T-helper 1 cell treated with Interleukin-12 subunit alpha and Interleukin-12 subunit beta and Interleukin-4 antibody, amounts not matched to agents 30 ng/mL and 1 ng/mL, for 36 hours (primary cell): ENCODE measurements at regions not wholly inside any gene's neighbourhood (a gene's known extent, or its start where the extent isn't known, plus 50 kb on each side); places are given as distances from the start of the nearest gene placed in this dataset.

Experiments used
- intact Hi-C: fragments of 100-400 bp; cut with micrococcal nuclease; formaldehyde crosslinking; loops from one replicate; pipeline ENCODE4 v1.15.1; 2024

- intact Hi-C loops = no loop called here
Observed at GRCh38 chr2:36059691-36060090, 295.9 kb upstream of the CRIM1 start.

GRCh38 chr2:36058953-36059352 is 296.6 kb upstream of the CRIM1 start:
- intact Hi-C loops = no loop called here

- intact Hi-C loops = no loop called here
Observed at GRCh38 chr2:36058076-36058475, 297.5 kb upstream of the CRIM1 start.

- intact Hi-C loops = no loop called here
Observed at GRCh38 chr2:36052819-36053218, 302.8 kb upstream of the CRIM1 start.

GRCh38 chr2:36044411-36044810 is 311.2 kb upstream of the CRIM1 start:
- intact Hi-C loops = no loop called here

GRCh38 chr2:36035137-36035536 is 320.4 kb upstream of the CRIM1 start:
- intact Hi-C loops = no loop called here

GRCh38 chr2:36032046-36032445 is 323.5 kb upstream of the CRIM1 start:
- intact Hi-C loops = no loop called here

GRCh38 chr2:36031471-36031870 is 324.1 kb upstream of the CRIM1 start:
- intact Hi-C loops = no loop called here

GRCh38 chr2:36027616-36028015 is 328.0 kb upstream of the CRIM1 start:
- intact Hi-C loops = no loop called here

GRCh38 chr2:36013064-36013463 is 342.5 kb upstream of the CRIM1 start:
- intact Hi-C loops = no loop called here

- intact Hi-C loops = no loop called here
Observed at GRCh38 chr2:36006444-36006843, 349.1 kb upstream of the CRIM1 start.

GRCh38 chr2:36002941-36003340 is 352.6 kb upstream of the CRIM1 start:
- intact Hi-C loops = no loop called here

GRCh38 chr2:35997488-35997887 is 358.1 kb upstream of the CRIM1 start:
- intact Hi-C loops = no loop called here

GRCh38 chr2:35989503-35989902 is 366.1 kb upstream of the CRIM1 start:
- intact Hi-C loops = no loop called here

- intact Hi-C loops = no loop called here
Observed at GRCh38 chr2:35989040-35989439, 366.5 kb upstream of the CRIM1 start.

GRCh38 chr2:35986871-35987270 is 368.7 kb upstream of the CRIM1 start:
- intact Hi-C loops = no loop called here

GRCh38 chr2:35978218-35978617 is 377.4 kb upstream of the CRIM1 start:
- intact Hi-C loops = loop anchor here (1.0 to 10.0 kb wide), 6 partner anchors 169 to 807 kb away; partner anchors contain the start of gene FEZ2

- intact Hi-C loops = loop anchor here (5.0 to 10.0 kb wide), 2 partner anchors 621 to 808 kb away; partner anchors contain the start of gene FEZ2
Observed at GRCh38 chr2:35976611-35977010, 379.0 kb upstream of the CRIM1 start.

- intact Hi-C loops = loop anchor here (1.0 to 10.0 kb wide), 6 partner anchors 359 to 811 kb away; no protein-coding TSS in a partner anchor
Observed at GRCh38 chr2:35973737-35974132, 381.8 kb upstream of the CRIM1 start.

GRCh38 chr2:35973132-35973736 is 382.3 kb upstream of the CRIM1 start:
- intact Hi-C loops = loop anchor here (1.0 to 10.0 kb wide), 6 partner anchors 359 to 812 kb away; no protein-coding TSS in a partner anchor

- intact Hi-C loops = no loop called here
Observed at GRCh38 chr2:35963824-35964223, 391.8 kb upstream of the CRIM1 start.

- intact Hi-C loops = no loop called here
Observed at GRCh38 chr2:35963357-35963756, 392.2 kb upstream of the CRIM1 start.

GRCh38 chr2:35962585-35963146 is 392.9 kb upstream of the CRIM1 start:
- intact Hi-C loops = no loop called here
